GM18517 (cell line): ENCODE measurements at regions not wholly inside any gene's neighbourhood (a gene's known extent, or its start where the extent isn't known, plus 50 kb on each side); places are given as distances from the start of the nearest gene placed in this dataset.
"Not testable (repeated sequence)": the region's sequence is repeated elsewhere in the genome, so short reads cannot be mapped to it uniquely, and the experiment has no call there.

Source experiments
- ATAC-seq: cut with Tn5 transposase; IDR thresholded peaks from one replicate; pipeline ENCODE4 v1.9.1; 2021; ENCODE audit warnings: mild to moderate bottlenecking, moderate library complexity; ENCODE audit not compliant: unreplicated experiment

DNA sequence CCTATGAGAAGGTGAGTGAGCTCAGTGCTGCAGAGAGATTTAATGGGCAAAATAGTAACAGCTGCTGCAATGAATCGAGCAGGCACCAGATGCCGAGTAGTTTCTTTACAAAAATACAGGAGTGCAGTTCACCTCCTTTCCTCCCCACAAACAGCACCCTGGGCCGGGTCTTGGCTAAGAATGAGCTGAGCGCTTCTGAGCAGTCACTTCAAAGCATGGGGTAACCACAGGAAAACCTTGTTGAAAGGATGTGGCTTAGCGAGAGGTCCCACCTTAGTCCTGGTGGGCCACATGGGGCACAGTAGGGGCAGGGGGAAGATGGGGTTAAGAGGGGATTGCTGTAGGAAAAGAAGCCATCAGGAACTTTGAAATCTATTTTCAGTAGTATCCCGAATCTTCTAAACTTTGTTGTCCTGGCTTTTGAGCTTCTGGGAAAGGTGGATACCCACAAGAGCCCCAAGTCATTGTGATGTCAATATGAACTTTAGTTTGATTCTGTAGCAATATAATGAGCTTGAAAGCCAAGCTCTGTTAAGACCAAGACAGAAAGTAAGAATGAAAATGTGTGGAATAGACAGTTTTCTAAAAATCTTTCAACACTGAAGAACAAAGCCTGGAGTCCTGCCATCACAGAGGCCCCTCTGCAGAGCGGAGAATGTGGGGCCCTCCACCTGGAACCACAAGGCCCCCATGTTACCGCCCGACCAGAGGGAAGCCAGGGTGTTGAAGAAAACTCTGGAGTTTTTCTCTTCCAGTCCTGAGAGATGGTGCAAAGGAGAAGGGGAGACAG lies 101.0 kb upstream of the ZNF236 start:
- no peak for ATAC-seq

DNA sequence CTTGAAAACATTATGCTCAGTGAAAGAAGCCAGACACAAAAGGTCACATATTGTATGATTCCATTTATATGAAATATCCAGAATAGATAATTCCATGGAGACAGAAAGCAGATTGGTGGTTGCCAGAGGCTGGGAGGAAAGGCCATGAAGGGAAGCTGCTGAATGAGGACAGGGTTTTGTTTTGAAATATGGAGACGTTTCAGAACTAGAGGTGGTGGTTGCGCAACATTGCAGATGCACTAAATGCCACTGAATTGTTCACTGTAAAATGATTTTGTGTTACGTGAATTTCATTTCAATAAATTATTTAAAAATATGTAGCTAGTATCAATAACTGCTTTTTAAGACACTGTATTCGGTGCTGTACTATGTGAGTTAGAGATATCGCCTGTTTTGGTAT lies 101.7 kb upstream of the ZNF236 start:
- ATAC-seq: no peak

DNA sequence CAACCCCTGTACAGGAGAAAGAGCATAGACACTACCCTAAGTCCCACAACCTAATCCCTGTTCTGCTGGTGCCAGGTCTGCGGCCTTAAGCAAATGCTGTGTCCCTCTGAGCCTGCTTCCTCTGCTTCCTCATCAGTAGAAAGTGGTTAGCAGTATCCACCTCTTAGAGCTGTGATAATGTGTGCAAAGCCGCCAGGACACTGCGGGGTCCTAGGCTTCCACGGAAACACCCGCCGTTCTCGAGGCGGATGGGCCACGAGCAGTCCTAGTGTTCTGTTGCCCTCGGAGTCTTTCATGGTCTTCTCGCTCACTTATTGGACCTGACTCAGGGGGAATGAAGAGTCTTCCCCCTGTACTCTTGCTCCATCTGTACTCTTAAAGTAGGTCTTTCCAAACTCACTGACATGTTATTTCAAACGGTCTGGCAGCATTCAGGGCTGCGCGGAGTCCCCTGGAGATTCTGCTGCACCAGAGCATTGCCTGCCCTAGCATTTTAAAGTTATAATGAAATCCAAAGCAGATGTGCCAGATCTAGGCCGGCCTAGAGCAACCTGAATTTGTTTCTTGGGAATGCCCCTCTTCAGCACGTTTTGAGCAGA lies 107.2 kb upstream of the ZNF236 start:
- no peak for ATAC-seq

DNA sequence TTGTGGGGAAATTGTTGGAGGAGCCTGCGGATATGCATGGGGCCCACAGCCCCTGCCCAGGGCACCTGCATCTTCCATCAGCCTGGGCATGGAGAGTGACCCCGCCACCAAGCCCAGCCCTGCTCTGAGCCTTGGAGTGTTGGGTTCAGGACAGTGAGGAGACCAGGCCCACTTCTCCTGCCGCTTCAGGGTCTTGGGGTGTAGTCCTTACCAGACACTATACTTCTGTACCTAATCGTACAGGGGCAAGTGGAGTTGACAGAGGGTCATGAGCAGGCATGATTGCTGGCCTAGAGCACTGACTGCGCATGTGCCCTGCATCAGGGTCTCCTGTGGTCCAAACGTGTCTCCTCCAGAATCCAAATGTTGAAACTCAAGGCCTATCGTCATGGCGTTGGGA lies 108.9 kb upstream of the ZNF236 start:
- ATAC-seq: no peak

DNA sequence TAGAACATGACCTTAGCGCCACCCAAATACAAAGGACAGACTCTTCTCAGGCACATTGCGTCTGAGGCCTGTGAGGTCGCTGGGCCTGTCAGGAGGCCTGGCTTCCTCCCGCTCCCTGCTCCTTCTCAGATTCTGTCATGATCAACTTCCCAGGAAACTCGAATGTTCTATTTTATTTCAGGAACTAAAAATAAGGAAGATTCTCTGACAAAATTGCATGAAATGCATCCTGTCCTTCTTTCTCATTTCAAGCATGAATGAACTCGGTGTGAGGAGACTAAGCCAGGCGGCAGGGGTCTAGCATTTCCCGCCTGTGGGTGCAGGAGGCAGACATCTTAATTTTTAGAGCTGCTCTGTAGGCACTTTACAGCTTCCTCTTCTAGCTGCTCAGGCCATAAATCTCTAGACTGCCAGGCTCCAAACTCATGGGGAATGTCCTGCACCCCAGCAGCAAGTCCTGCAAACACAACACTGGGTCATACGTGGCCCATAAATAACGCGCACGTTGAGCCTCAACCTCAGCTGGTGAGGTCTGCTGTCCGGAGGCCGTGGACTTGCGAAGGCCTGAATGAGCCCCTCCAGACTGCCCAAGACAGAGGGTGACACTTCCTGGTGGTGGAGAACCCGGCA lies 109.7 kb upstream of the ZNF236 start:
- ATAC-seq: no peak

DNA sequence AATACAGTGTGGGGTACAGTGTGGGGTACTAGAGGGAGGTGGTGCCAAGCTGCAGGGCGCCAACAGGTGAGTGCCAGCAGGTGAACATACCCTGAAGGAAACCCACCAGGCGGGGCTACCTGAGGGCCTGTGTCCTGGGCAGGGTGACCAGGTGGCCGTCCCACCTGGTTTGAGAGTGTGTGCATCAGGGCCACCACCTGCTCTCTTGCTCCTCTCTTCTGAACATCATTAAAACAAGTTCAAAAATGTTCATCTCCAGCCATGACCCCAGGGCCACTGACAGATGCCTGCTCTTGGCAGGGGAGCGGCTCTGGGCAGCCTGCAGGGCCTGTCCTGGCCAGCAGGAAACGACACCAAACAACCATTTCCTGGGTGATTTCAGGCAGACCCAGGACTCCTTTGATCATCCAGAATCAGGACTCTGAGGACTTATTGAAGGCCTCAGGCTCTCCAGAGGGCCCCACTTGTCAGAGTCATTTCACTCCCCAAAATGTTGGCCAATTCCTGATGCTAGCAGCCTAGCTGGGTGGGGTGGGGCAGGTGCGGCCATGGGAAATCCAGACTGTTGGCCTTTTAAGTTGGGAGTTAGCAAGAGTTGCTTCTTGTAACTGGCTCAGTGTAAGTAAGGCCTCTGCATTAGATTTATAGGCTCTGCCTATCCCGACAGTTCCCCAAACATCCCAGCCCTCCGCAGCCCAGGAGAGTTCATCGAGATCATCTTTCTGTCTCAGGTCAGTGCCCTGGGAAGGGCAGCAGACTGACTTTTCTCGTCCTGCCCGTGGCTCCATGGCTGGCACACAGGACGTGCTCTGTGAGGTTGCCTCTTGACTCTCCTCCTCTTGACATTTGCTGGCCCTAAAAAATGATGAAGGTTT lies 111.5 kb upstream of the ZNF236 start:
- ATAC-seq: no peak

DNA sequence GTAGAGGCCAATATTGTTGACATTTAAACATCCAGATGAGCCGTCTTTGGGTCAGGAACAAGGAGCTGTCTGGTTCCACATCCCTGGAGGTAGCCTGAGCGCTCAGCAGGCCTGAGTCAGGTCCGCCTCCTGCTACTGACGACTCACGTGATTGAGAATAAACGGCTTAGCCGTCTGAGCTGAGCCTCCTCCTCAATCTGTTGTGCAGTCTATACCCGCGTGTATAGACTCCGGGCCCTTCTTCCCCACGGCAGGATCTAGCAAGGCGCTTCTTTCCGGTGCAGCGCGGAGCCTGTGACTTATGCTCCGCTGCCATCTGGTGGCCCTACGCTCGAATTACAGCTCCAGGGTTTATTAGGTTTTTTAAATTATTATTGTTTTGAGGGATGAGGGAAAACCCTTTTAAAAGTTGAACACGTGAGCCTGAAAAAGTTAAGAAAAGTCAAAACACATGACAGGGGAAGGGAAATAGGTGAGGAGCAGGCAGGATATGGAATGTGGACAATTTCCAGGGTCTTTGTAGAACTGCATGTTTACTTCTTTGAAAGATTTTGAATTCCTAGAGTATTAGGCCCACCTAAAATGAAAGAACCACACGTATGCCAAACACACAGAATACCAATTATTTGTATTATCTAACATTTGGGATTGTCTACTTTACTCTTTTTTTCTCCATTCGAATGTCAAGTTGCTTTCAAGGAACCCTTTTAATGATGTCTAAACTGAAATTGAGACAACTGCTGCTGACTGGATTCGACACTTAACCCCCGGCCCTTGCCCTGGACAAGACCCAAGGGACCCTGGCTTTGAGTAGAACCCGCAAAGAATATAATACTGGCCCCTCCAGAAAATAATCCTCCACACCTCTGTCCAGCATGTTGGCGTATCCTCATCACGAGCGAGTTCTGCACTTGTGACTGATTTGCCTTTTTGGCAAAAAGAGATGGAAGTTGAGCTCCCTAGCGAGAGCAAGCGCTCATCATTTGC lies 112.4 kb upstream of the ZNF236 start:
- ATAC-seq: peak; percentile 70

DNA sequence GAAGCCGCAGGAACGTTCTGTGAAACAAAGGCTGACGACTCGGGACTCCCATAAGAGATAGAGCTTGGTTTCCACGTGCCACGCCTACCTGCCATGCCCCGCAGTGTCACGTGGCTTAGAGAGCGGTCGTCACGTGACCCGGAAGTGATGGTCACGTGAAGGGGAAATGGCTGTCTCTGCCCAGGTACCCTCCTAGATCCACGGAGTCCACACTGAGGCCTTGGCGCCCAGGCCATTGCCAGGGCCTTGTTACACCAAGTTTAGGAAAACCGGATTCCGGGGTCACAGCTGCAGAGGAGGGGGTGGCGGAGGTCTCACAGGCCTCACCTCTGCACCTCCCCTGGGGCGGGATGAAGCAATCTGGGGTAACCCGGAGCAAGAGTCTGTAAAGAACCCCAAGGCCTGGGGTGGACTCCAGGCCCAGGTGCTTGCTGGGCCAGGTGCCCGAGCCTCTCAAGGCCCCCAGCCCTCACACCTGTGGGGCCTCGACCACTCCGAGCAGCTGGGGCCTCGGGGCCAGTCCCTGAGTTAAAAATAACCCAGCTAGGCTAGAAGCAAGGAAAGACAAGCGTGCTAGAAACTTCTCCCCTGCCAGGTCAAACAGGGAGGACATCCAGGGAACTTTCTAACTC lies 113.5 kb upstream of the ZNF236 start:
- ATAC-seq: no peak

DNA sequence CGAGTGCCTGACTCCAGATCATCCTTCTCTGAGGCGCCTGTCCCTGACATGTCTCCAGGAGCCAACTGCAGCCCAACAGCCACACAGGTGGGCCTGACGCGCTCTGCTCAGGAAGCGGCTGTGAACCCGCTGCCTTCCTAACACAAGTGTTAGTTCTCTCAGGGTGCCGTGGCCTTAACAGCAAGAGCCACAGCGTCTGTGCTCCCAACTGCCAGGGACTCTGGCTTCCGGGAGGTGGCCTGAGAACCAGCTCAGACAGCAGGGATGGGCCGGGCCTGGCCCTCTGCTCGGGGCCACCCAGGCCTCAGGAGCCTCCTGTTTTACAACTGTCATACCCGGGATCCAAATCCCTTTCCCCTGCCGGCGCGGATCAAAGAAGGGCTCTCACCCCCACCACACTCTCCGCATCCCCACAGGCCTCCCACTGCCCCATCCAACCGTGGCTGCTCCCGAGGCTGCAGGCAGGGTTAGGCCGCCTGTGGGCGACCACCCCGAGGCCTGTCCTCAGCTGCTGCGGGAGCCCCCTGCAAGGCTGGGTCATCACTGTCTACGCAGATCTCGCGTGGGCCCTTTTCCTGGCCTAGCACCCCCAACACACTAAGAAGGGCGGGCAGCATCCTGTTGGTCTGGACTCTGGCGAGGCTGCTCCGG lies 114.2 kb upstream of the ZNF236 start:
- ATAC-seq: no peak

DNA sequence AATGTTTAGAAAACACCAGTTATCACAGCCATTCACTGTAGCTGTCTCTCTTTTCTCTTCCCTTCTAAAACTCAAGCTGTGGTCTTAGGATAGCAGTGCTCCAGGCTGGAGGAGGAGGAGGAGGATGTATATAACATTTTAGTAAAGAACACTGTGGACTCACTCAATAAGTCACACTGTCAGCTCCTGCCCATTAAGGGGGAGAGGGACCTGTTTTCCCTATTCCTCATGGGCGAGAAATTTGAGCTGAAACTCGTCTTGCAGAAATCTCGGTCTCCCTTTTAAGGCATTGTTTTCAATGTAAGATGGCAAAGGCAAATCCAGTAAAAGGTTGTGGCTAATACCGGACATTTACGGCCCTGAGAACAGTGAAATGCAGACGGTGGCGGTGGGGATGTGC lies 114.8 kb upstream of the ZNF236 start:
- no peak for ATAC-seq

DNA sequence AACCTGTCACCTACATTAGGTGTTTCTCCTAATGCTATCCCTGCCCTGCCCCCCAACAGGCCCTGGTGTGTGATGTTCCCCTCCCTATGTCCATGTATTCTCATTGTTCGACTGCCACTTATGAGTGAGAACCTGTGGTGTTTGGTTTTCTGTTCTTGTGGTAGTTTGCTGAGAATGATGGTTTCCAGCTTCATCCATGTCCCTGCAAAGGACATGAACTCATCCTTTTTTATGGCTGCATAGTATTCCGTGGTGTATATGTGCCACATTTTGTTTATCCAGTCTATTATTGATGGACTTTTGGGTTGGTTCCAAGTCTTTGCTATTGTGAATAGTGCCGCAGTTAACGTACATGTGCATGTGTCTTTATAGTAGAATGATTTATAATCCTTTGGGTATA lies 117.8 kb upstream of the ZNF236 start:
- not testable (repeated sequence) for ATAC-seq

DNA sequence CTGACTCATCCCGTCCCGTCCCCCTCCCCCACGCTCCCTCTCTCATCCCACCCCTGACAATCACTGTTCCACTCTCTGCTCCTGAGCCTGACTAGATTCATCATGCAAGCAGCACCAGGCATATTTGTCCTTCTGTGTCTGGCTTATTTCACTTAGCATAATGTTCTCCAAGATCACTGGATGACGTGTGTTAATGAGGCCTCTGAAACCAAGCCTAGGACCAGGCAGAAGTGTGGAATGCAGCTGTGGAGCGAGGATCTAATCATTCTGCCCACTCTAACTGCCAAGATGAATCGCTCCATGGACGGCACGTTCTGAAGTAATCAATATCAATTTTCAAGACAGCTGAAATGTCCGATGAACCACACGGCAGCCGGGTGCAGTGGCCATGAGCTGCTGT lies 122.4 kb upstream of the ZNF236 start:
- ATAC-seq: no peak

DNA sequence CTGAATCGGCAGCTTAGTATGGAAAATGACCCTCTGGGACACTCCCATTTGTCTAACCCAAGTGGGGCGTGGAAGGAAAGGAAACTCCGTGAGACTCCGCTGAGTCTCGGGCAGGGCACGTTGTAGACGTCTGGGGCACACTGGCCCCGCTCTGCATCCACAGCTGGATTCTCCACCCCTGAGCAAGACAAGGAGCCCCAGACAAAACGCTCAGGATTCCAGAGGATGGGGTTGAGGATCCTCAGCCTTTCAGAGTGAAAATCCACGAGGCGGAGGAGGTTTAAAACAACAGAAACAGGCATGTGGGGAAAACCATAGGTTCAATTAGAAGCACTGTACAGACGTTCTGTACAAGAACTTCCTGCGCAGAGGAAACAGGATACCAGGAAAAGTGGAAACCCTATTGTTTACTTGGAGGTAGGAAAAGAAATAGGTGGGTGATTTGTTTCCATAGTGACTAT lies 124.9 kb upstream of the ZNF236 start:
- no peak for ATAC-seq

DNA sequence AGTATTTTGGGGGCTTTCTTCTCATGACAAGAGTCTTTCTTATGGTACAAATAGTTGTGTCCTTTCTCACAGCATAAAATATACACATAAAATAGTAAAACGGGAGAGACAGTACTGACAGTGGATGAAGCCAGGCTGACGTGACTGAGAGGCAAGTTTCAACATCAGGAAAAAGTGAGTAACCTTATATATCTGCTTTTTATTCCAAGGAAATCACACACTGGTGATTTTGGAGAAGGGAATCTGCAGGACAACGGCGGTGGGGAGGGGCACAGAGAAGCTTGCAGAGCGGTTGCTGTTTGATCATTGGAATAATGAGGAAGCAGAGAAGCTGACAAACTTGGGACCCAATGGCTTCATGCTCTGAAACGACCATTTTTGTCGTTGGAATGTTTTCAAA lies 130.6 kb upstream of the ZNF236 start:
- no peak for ATAC-seq

DNA sequence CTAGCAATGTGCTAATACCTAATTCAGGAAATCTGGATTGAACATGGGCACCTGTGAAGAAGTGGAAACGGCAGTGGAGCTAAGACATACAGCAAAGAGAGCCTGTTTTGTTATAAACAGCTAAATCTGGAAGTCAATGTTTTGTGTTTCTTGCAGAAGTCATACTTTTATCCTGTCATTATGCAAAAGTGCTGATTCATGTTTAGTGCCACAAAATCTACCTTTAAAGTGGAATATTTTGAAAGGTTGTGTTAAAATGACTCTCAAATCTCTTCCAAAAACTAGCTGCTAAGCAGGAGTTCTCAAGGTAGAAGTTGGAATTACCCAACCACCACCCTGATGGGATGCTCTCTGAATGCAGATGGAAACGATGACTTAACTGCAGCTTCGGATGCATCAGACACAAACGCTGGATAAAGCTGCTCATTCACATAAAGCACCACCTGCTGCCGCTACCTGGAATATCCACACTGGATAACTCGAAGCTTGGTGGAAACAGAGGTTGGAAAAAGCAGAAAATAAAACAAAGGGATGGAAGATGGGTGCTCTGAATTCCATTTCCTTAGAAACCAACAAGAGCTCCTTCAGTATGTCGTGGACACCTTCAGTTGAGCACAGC lies 132.6 kb upstream of the ZNF236 start:
- ATAC-seq: no peak

DNA sequence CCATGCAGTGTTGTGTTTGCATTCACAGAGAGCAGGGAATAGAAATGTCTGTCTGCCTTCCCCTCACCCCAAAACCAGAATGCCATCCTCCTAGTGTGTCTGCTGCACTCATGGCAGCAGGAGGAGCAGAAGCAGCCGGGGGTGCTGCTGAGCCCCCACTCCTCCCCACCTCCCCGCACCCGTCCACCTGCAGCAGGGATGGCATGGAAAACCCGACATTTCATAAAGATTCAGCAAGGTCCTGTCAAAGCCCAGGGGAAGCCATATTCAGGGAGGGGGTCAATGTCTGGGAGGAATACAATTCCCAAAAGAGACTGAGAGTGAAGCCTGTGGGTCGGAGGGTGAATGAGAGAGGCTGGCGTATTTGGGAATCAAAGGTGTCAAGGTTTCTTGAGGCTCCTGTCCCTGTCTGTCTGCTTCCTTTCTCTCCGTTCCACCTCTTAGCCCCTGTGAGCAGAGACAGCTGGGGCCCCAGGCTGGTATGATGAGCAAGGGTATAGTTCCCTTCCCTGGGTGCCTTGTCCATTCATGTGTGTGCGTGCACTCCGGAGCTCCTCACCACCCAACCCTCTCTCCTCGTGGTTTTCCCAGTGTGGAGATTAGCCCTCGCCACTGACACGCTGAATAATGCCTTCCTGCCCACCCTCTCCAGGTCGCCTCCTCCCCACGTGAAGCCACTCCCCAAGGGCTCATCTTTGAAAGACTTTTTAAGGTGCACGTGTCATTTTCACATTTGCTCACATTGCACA lies 133.5 kb upstream of the ZNF236 start:
- no peak for ATAC-seq

DNA sequence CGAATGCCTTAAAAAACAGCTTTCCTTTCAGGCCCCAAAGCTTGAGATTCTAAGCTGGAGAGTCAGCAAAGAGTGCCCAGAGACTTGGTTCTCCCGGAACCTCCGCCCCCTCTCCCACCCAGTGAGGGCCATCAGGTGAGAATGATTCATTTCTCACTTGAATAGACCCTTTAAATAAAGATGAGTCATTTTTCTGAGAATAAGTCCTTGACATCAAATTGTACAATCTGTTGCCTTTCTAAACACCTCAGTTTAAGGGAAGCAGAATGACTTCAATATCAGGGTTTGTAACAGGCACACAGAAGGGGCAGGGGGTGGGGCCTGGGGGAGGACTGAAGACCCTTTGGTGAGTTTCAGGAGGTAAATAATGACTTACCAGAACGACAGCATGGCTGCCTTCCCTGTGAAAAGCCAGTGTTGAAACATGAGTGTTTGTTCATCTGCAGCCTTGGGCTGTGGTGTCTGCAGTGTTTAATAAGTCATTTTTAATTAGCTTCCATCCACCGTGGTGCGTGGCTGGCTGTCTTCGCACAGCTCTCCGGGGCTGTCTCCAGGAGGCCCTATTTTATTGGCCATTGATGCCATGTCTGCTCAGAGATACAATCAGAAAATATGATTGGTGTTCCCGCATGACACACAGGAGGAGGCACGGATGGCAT lies 134.9 kb upstream of the ZNF236 start:
- peak; percentile 61 for ATAC-seq
